ENCODE measurements at regions not wholly inside any gene's neighbourhood (a gene's known extent, or its start where the extent isn't known, plus 50 kb on each side); places are given as distances from the start of the nearest gene placed in this dataset.
"Not testable (repeated sequence)": the region's sequence is repeated elsewhere in the genome, so short reads cannot be mapped to it uniquely, and the experiment has no call there.

DNA sequence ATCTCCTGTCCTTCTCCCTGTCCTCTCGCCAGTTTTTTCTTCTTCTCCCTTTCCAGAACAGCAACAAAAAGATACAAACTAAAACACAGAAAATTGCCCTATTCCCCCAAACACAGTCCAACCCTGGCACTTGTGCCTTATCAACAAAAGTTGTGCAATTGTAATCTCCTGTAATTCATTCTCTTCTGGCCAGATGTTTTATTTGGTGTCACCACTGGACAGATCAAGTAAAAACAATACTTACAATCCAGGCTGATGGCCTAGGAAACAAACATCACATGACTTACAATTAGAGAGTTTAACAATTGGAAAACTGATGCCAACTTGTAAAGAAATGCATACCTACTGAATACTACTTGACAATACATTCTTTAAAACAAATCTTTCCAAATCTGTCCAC lies 231.6 kb downstream of the ETV1 start:
- H3K27me3 ChIP-seq (replicated peaks; ENCODE audit: insufficient read depth, low read depth, low read length, poor library complexity) = no peaks in the 10 kb centered on the region
- ChIA-PET POLR2A (ENCODE audit: low non-redundant PET) (no interaction called here), CTCF (no interaction called here)
- H3K27ac ChIP-seq (ENCODE audit: low read depth, low read length, poor library complexity, severe bottlenecking) = no peak overlapping the region
- intact Hi-C loops (cut with micrococcal nuclease; ENCODE audit: unreplicated experiment) = no loop called here
- TF ChIP-seq CTCF (conservative IDR thresholded peaks at IDR 0.05; ENCODE audit: low read depth, low read length) (no peak), EZH2 (IDR thresholded peaks at IDR 0.05; ENCODE audit: borderline replicate concordance, low read depth, low read length, poor library complexity, severe bottlenecking) (no peak)
- no TSS peak for BruUV-seq (replicated peaks)
- no peaks in the 10 kb centered on the region for H3K4me1 ChIP-seq (ENCODE audit: insufficient read depth, low read length, poor library complexity, severe bottlenecking)
- H3K9me3 ChIP-seq (ENCODE audit: low read depth, low read length, poor library complexity, severe bottlenecking) = no peaks in the 10 kb centered on the region
- no peaks in the 10 kb centered on the region for H3K36me3 ChIP-seq (ENCODE audit: insufficient read depth, low read length, poor library complexity, severe bottlenecking)
- no peak overlapping the region for H3K4me3 ChIP-seq (ENCODE audit: low read depth, low read length, poor library complexity, severe bottlenecking)
- no peak for DNase-seq (ENCODE audit: low spot score)

- H3K36me3 ChIP-seq (ENCODE audit: insufficient read depth, low read length, poor library complexity, severe bottlenecking); BruUV-seq (replicated peaks); CTCF ChIA-PET; H3K9me3 ChIP-seq (ENCODE audit: low read depth, low read length, poor library complexity, severe bottlenecking); POLR2A ChIA-PET (ENCODE audit: low non-redundant PET); H3K4me1 ChIP-seq (ENCODE audit: insufficient read depth, low read length, poor library complexity, severe bottlenecking); H3K4me3 ChIP-seq (ENCODE audit: low read depth, low read length, poor library complexity, severe bottlenecking); H3K27me3 ChIP-seq (replicated peaks; ENCODE audit: insufficient read depth, low read depth, low read length, poor library complexity); intact Hi-C loops (cut with micrococcal nuclease; ENCODE audit: unreplicated experiment); H3K27ac ChIP-seq (ENCODE audit: low read depth, low read length, poor library complexity, severe bottlenecking); DNase-seq (ENCODE audit: low spot score): not testable (repeated sequence)
Observed at GRCh38 chr7:13765853-13766252, 223.6 kb downstream of the ETV1 start.

GRCh38 chr7:13770305-13770704 lies 219.2 kb downstream of the ETV1 start:
- Histone ChIP-seq H3K27ac (ENCODE audit: low read depth, low read length, poor library complexity, severe bottlenecking) (no peak overlapping the region), H3K27me3 (replicated peaks; ENCODE audit: insufficient read depth, low read depth, low read length, poor library complexity) (no peaks in the 10 kb centered on the region), H3K4me3 (ENCODE audit: low read depth, low read length, poor library complexity, severe bottlenecking) (no peak overlapping the region), H3K9me3 (ENCODE audit: low read depth, low read length, poor library complexity, severe bottlenecking) (no peaks in the 10 kb centered on the region), H3K36me3 (ENCODE audit: insufficient read depth, low read length, poor library complexity, severe bottlenecking) (no peaks in the 10 kb centered on the region), H3K4me1 (ENCODE audit: insufficient read depth, low read length, poor library complexity, severe bottlenecking) (no peaks in the 10 kb centered on the region)
- TF ChIP-seq CTCF (conservative IDR thresholded peaks at IDR 0.05; ENCODE audit: low read depth, low read length) (no peak), EZH2 (IDR thresholded peaks at IDR 0.05; ENCODE audit: borderline replicate concordance, low read depth, low read length, poor library complexity, severe bottlenecking) (no peak)
- no TSS peak for BruUV-seq (replicated peaks)
- intact Hi-C loops (cut with micrococcal nuclease; ENCODE audit: unreplicated experiment) = no loop called here
- DNase-seq (ENCODE audit: low spot score) = no peak
- ChIA-PET CTCF (no interaction called here), POLR2A (ENCODE audit: low non-redundant PET) (no interaction called here)

GRCh38 chr7:13774976-13775375 lies 214.5 kb downstream of the ETV1 start:
- DNase-seq (ENCODE audit: low spot score) = no peak
- no peaks in the 10 kb centered on the region for H3K9me3 ChIP-seq (ENCODE audit: low read depth, low read length, poor library complexity, severe bottlenecking)
- no peak overlapping the region for H3K4me3 ChIP-seq (ENCODE audit: low read depth, low read length, poor library complexity, severe bottlenecking)
- H3K36me3 ChIP-seq (ENCODE audit: insufficient read depth, low read length, poor library complexity, severe bottlenecking) = no peaks in the 10 kb centered on the region
- no peak for TF ChIP-seq EZH2 (IDR thresholded peaks at IDR 0.05; ENCODE audit: borderline replicate concordance, low read depth, low read length, poor library complexity, severe bottlenecking)
- TF ChIP-seq CTCF (conservative IDR thresholded peaks at IDR 0.05; ENCODE audit: low read depth, low read length) = no peak
- no peaks in the 10 kb centered on the region for H3K4me1 ChIP-seq (ENCODE audit: insufficient read depth, low read length, poor library complexity, severe bottlenecking)
- H3K27me3 ChIP-seq (replicated peaks; ENCODE audit: insufficient read depth, low read depth, low read length, poor library complexity) = no peaks in the 10 kb centered on the region
- BruUV-seq (replicated peaks) = no TSS peak
- no peak overlapping the region for H3K27ac ChIP-seq (ENCODE audit: low read depth, low read length, poor library complexity, severe bottlenecking)
- intact Hi-C loops (cut with micrococcal nuclease; ENCODE audit: unreplicated experiment) = no loop called here
- CTCF ChIA-PET = no interaction called here
- POLR2A ChIA-PET (ENCODE audit: low non-redundant PET) = no interaction called here
